ENCODE measurements at regions not wholly inside any gene's neighbourhood (a gene's known extent, or its start where the extent isn't known, plus 50 kb on each side); places are given as distances from the start of the nearest gene placed in this dataset.
A peak's percentile ranks its signal among the peaks of the same experiment; 100 is the strongest.

GRCh38 chr3:163018067-163018466 is 1521.5 kb downstream of the OTOL1 start:
- peaks cover 10% of the 10 kb centered on the region for H3K9me3 Mint-ChIP-seq (ENCODE audit: low read depth)
- POLR2A ChIA-PET: no interaction called here
- DNase-seq: no peak
- no peaks in the 10 kb centered on the region for H3K4me1 Mint-ChIP-seq
- H3K27me3 Mint-ChIP-seq: no peaks in the 10 kb centered on the region
- H3K4me3 Mint-ChIP-seq: no peak overlapping the region
- H3K36me3 Mint-ChIP-seq (ENCODE audit: low read depth): no peaks in the 10 kb centered on the region
- CTCF ChIA-PET: no interaction called here
- H3K27ac Mint-ChIP-seq: no peak overlapping the region
- intact Hi-C loops (cut with DNase I, micrococcal nuclease): no loop called here
- ATAC-seq: no peak

- Mint-ChIP-seq H3K4me3 (no peak overlapping the region), H3K27me3 (no peaks in the 10 kb centered on the region), H3K9me3 (ENCODE audit: low read depth) (peaks cover 10% of the 10 kb centered on the region), H3K27ac (no peak overlapping the region), H3K4me1 (no peaks in the 10 kb centered on the region), H3K36me3 (ENCODE audit: low read depth) (no peaks in the 10 kb centered on the region)
- ATAC-seq (no peak), DNase-seq (no peak)
- intact Hi-C loops (cut with DNase I, micrococcal nuclease): no loop called here
- POLR2A ChIA-PET: no interaction called here
- CTCF ChIA-PET: no interaction called here
These were observed 1522.1 kb downstream of the OTOL1 start for GRCh38 chr3:163018664-163019063.

- CTCF ChIA-PET: no interaction called here
- Mint-ChIP-seq H3K36me3 (ENCODE audit: low read depth) (no peaks in the 10 kb centered on the region), H3K9me3 (ENCODE audit: low read depth) (peaks cover 10% of the 10 kb centered on the region)
These were observed 1522.7 kb downstream of the OTOL1 start for GRCh38 chr3:163019260-163019659.

GRCh38 chr3:163033652-163034051 is 1537.0 kb downstream of the OTOL1 start:
- ATAC-seq (no peak), DNase-seq (no peak)
- ChIA-PET CTCF (no interaction called here), POLR2A (no interaction called here)
- Mint-ChIP-seq H3K9me3 (ENCODE audit: low read depth) (peaks cover 2% of the 10 kb centered on the region), H3K27ac (no peak overlapping the region), H3K4me1 (no peaks in the 10 kb centered on the region), H3K27me3 (no peaks in the 10 kb centered on the region), H3K4me3 (no peak overlapping the region), H3K36me3 (ENCODE audit: low read depth) (no peaks in the 10 kb centered on the region)
- intact Hi-C loops (cut with DNase I, micrococcal nuclease): no loop called here

More at GRCh38 chr3:163019260-163019659, 1522.7 kb downstream of the OTOL1 start:
- H3K4me3 Mint-ChIP-seq: no peak overlapping the region
- no peak overlapping the region for H3K27ac Mint-ChIP-seq
- H3K27me3 Mint-ChIP-seq: no peaks in the 10 kb centered on the region
- DNase-seq: no peak
- H3K4me1 Mint-ChIP-seq: no peaks in the 10 kb centered on the region
- no peak for ATAC-seq
- POLR2A ChIA-PET: no interaction called here
- intact Hi-C loops (cut with DNase I, micrococcal nuclease): no loop called here

- H3K27me3 Mint-ChIP-seq: no peaks in the 10 kb centered on the region
- no peak for ATAC-seq
- ChIA-PET POLR2A (no interaction called here), CTCF (no interaction called here)
- no peaks in the 10 kb centered on the region for H3K36me3 Mint-ChIP-seq (ENCODE audit: low read depth)
- no peak overlapping the region for H3K27ac Mint-ChIP-seq
- intact Hi-C loops (cut with DNase I, micrococcal nuclease): no loop called here
- H3K4me1 Mint-ChIP-seq: no peaks in the 10 kb centered on the region
- no peak overlapping the region for H3K4me3 Mint-ChIP-seq
- DNase-seq: no peak
- peaks cover 11% of the 10 kb centered on the region for H3K9me3 Mint-ChIP-seq (ENCODE audit: low read depth)
These were observed 1543.0 kb downstream of the OTOL1 start for GRCh38 chr3:163039636-163040035.

- ATAC-seq (no peak), DNase-seq (no peak)
- Mint-ChIP-seq H3K36me3 (ENCODE audit: low read depth) (no peaks in the 10 kb centered on the region), H3K27ac (no peak overlapping the region), H3K9me3 (ENCODE audit: low read depth) (peaks cover 11% of the 10 kb centered on the region), H3K27me3 (no peaks in the 10 kb centered on the region), H3K4me1 (no peaks in the 10 kb centered on the region), H3K4me3 (no peak overlapping the region)
- CTCF ChIA-PET: no interaction called here
- intact Hi-C loops (cut with DNase I, micrococcal nuclease): no loop called here
- POLR2A ChIA-PET: no interaction called here
These were observed 1546.5 kb downstream of the OTOL1 start for GRCh38 chr3:163043074-163043473.

- intact Hi-C loops (cut with DNase I, micrococcal nuclease): no loop called here
- peaks cover 11% of the 10 kb centered on the region for H3K9me3 Mint-ChIP-seq (ENCODE audit: low read depth)
- H3K27me3 Mint-ChIP-seq: no peaks in the 10 kb centered on the region
- ChIA-PET CTCF (interaction anchor here (1.3 kb wide), 1 partner anchor 11 kb away, joined by 3 read pairs; no protein-coding TSS in a partner anchor), POLR2A (no interaction called here)
- H3K27ac Mint-ChIP-seq: no peak overlapping the region
- H3K4me1 Mint-ChIP-seq: no peaks in the 10 kb centered on the region
- DNase-seq (no peak), ATAC-seq (no peak)
- no peaks in the 10 kb centered on the region for H3K36me3 Mint-ChIP-seq (ENCODE audit: low read depth)
- H3K4me3 Mint-ChIP-seq: no peak overlapping the region
These were observed 1549.3 kb downstream of the OTOL1 start for GRCh38 chr3:163045945-163046344.

GRCh38 chr3:163048881-163049280 is 1552.3 kb downstream of the OTOL1 start:
- H3K27ac Mint-ChIP-seq: no peak overlapping the region
- no peak overlapping the region for H3K4me3 Mint-ChIP-seq
- ATAC-seq (no peak), DNase-seq (no peak)
- intact Hi-C loops (cut with DNase I, micrococcal nuclease): no loop called here
- CTCF ChIA-PET: no interaction called here
- no peaks in the 10 kb centered on the region for H3K36me3 Mint-ChIP-seq (ENCODE audit: low read depth)
- no peaks in the 10 kb centered on the region for H3K27me3 Mint-ChIP-seq
- peaks cover 4% of the 10 kb centered on the region for H3K9me3 Mint-ChIP-seq (ENCODE audit: low read depth)
- POLR2A ChIA-PET: no interaction called here
- no peaks in the 10 kb centered on the region for H3K4me1 Mint-ChIP-seq

- H3K9me3 Mint-ChIP-seq (ENCODE audit: low read depth): peaks cover 2% of the 10 kb centered on the region
- DNase-seq (peak; percentile 53), ATAC-seq (no peak)
- CTCF ChIA-PET: interaction anchor here (1.0 to 1.4 kb wide), 2 partner anchors 10 to 13 kb away, joined by 3 to 4 read pairs; no protein-coding TSS in a partner anchor
- intact Hi-C loops (cut with DNase I, micrococcal nuclease): loop anchor here in 1 of 2 experiments (1.0 kb wide), 1 partner anchor 433 kb away; no protein-coding TSS in a partner anchor
- no peaks in the 10 kb centered on the region for H3K4me1 Mint-ChIP-seq
- H3K27me3 Mint-ChIP-seq: no peaks in the 10 kb centered on the region
- H3K36me3 Mint-ChIP-seq (ENCODE audit: low read depth): no peaks in the 10 kb centered on the region
- POLR2A ChIA-PET: no interaction called here
- H3K4me3 Mint-ChIP-seq: no peak overlapping the region
- no peak overlapping the region for H3K27ac Mint-ChIP-seq
These were observed 1560.4 kb downstream of the OTOL1 start for GRCh38 chr3:163056874-163057497.

GRCh38 chr3:163058031-163058854 is 1561.6 kb downstream of the OTOL1 start:
- intact Hi-C loops (cut with DNase I, micrococcal nuclease): no loop called here
- CTCF ChIA-PET: no interaction called here

GRCh38 chr3:163071713-163072112 is 1575.1 kb downstream of the OTOL1 start:
- peaks cover 11% of the 10 kb centered on the region for H3K9me3 Mint-ChIP-seq (ENCODE audit: low read depth)
- H3K4me3 Mint-ChIP-seq: no peak overlapping the region
- no peaks in the 10 kb centered on the region for H3K4me1 Mint-ChIP-seq
- ATAC-seq (no peak), DNase-seq (no peak)
- no peaks in the 10 kb centered on the region for H3K36me3 Mint-ChIP-seq (ENCODE audit: low read depth)
- no peaks in the 10 kb centered on the region for H3K27me3 Mint-ChIP-seq
- CTCF ChIA-PET: no interaction called here
- POLR2A ChIA-PET: no interaction called here
- intact Hi-C loops (cut with DNase I, micrococcal nuclease): no loop called here
- no peak overlapping the region for H3K27ac Mint-ChIP-seq

More at GRCh38 chr3:163058031-163058854, 1561.6 kb downstream of the OTOL1 start:
- H3K9me3 Mint-ChIP-seq (ENCODE audit: low read depth): peaks cover 2% of the 10 kb centered on the region
- no peaks in the 10 kb centered on the region for H3K36me3 Mint-ChIP-seq (ENCODE audit: low read depth)
- ATAC-seq (no peak), DNase-seq (no peak)
- no peak overlapping the region for H3K4me3 Mint-ChIP-seq
- no peaks in the 10 kb centered on the region for H3K27me3 Mint-ChIP-seq
- no peak overlapping the region for H3K27ac Mint-ChIP-seq
- POLR2A ChIA-PET: interaction anchor here (0.7 kb wide), 1 partner anchor 824 kb away, joined by 3 read pairs; no protein-coding TSS in a partner anchor
- no peaks in the 10 kb centered on the region for H3K4me1 Mint-ChIP-seq
